ENCODE measurements at regions not wholly inside any gene's neighbourhood (a gene's known extent, or its start where the extent isn't known, plus 50 kb on each side); places are given as distances from the start of the nearest gene placed in this dataset.
"Not testable (repeated sequence)": the region's sequence is repeated elsewhere in the genome, so short reads cannot be mapped to it uniquely, and the experiment has no call there.

GRCh38 chr6:14781772-14782525 is 463.9 kb upstream of the JARID2 start:
- DNase-seq: peak in 2 of 3 donors; percentile 40 to 44

GRCh38 chr6:14782921-14783464 is 462.9 kb upstream of the JARID2 start:
- DNase-seq: not testable (repeated sequence)

- no peak for DNase-seq
Observed at GRCh38 chr6:14783594-14783993, 462.3 kb upstream of the JARID2 start.

- DNase-seq: no peak
Observed at GRCh38 chr6:14784596-14785492, 461.0 kb upstream of the JARID2 start.

- DNase-seq: no peak
Observed at GRCh38 chr6:14785493-14785790, 460.4 kb upstream of the JARID2 start.

GRCh38 chr6:14786008-14786407 is 459.9 kb upstream of the JARID2 start:
- no peak for DNase-seq

GRCh38 chr6:14786455-14786854 is 459.4 kb upstream of the JARID2 start:
- DNase-seq: no peak

GRCh38 chr6:14787250-14787649 is 458.6 kb upstream of the JARID2 start:
- no peak for DNase-seq

- DNase-seq: no peak
Observed at GRCh38 chr6:14787677-14788076, 458.2 kb upstream of the JARID2 start.

GRCh38 chr6:14789996-14790395 is 455.9 kb upstream of the JARID2 start:
- DNase-seq: no peak

GRCh38 chr6:14790976-14791375 is 454.9 kb upstream of the JARID2 start:
- DNase-seq: no peak

GRCh38 chr6:14791526-14791925 is 454.3 kb upstream of the JARID2 start:
- DNase-seq: peak; percentile 51 to 80 (median 76)

- DNase-seq: peak; percentile 44 to 79 (median 64)
Observed at GRCh38 chr6:14792118-14792955, 453.5 kb upstream of the JARID2 start.

- no peak for DNase-seq
Observed at GRCh38 chr6:14795451-14795850, 450.4 kb upstream of the JARID2 start.

- DNase-seq: no peak
Observed at GRCh38 chr6:14796974-14797762, 448.7 kb upstream of the JARID2 start.

- no peak for DNase-seq
Observed at GRCh38 chr6:14797875-14798593, 447.8 kb upstream of the JARID2 start.

- DNase-seq: no peak
Observed at GRCh38 chr6:14798594-14798982, 447.3 kb upstream of the JARID2 start.

- DNase-seq: no peak
Observed at GRCh38 chr6:14798996-14799588, 446.8 kb upstream of the JARID2 start.

- DNase-seq: peak; percentile 87 to 91 (median 90)
Observed at GRCh38 chr6:14799928-14800327, 445.9 kb upstream of the JARID2 start.

- no peak for DNase-seq
Observed at GRCh38 chr6:14802514-14803160, 443.2 kb upstream of the JARID2 start.
